HFF-Myc (cell line): ENCODE measurements at regions not wholly inside any gene's neighbourhood (a gene's known extent, or its start where the extent isn't known, plus 50 kb on each side); places are given as distances from the start of the nearest gene placed in this dataset.

Experiments
- DNase-seq: peaks from one replicate; pipeline ENCODE4 v3.0.0-alpha.2; 2011; ENCODE audit warnings: low read depth; ENCODE audit errors: extremely low read depth
- H3K4me3 ChIP-seq: replicated peaks from 2 replicates; pipeline ENCODE4 v1.5.1; 2011; ENCODE audit warnings: low read depth, mild to moderate bottlenecking, control low read depth, low read length
- TF ChIP-seq, protein P1 (sequence below): IDR thresholded peaks from 2 replicates; pipeline ENCODE4 v1.5.1; 2012; ENCODE audit warnings: mild to moderate bottlenecking, low read depth, low read length, control low read depth; ENCODE audit errors: missing control alignments

DNA sequence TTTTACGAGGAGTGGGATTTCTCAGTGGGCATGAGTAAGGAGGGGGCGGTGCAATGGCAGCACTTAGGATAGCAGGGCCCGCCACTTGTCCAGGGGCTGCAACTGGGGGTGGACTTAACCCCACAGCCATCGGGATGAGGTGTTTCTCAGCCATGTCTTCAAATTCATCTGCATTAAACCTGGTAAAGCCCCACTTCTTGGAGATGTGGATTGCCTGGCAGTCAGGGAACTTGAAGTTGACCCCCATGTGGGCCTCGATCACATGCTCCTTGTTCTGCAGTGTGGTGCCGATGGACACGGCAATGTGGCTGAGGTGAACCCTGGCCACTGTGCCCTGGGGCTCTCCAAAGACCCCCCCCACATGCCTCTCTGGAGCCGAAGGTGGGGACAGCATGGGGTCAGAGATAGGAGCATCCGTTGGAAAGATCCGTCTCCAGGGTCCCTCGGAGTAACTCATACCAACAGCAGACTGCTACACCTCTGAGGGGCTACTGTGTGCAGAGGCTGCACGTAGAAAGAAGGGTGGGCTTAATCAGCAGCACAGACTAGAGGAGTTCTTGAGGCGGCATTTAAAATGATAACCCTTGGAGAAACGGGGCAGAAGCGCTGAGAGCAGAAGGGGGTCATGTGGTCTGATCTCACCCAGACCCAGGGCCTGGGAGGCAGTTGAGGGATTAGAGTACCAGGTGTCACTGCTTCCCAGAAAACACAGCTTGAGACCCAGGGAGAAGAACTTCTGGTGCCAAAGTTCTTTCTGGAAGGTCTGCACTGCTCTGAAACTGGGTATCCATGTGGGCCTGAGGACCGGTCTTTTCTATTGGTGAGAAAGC, 141.4 kb downstream of the MTX3 start:
- no peak overlapping the region for H3K4me3 ChIP-seq
- TF ChIP-seq, protein P1, sequence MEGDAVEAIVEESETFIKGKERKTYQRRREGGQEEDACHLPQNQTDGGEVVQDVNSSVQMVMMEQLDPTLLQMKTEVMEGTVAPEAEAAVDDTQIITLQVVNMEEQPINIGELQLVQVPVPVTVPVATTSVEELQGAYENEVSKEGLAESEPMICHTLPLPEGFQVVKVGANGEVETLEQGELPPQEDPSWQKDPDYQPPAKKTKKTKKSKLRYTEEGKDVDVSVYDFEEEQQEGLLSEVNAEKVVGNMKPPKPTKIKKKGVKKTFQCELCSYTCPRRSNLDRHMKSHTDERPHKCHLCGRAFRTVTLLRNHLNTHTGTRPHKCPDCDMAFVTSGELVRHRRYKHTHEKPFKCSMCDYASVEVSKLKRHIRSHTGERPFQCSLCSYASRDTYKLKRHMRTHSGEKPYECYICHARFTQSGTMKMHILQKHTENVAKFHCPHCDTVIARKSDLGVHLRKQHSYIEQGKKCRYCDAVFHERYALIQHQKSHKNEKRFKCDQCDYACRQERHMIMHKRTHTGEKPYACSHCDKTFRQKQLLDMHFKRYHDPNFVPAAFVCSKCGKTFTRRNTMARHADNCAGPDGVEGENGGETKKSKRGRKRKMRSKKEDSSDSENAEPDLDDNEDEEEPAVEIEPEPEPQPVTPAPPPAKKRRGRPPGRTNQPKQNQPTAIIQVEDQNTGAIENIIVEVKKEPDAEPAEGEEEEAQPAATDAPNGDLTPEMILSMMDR, result no peak

More for the DNA sequence above, 141.4 kb downstream of the MTX3 start:
- no peak for DNase-seq
